ENCODE measurements at regions not wholly inside any gene's neighbourhood (a gene's known extent, or its start where the extent isn't known, plus 50 kb on each side); places are given as distances from the start of the nearest gene placed in this dataset.

DNA sequence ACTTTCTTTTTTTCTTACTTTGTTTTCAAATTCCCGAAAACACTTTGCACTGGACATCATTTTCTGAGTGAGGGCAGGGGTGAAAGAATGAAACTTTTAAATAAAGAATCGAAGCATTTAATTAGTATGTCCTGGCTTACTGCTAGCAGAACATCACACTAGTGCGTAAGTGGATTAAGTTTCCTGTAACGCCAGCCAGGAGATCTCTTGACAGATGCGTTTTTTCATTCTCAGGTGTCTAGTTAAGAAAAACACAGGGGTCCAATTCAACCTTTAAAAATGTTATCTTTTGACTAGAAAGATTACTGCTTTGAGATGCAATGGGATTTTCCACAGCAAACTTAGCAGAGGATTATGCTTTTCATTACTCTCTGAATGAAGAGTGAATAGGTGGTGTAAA is 858.8 kb upstream of the EPHA7 start:
- WGBS (ENCODE audit: low lambda C conversion rate, missing lambda C conversion rate) = 64% methylated on average over 5 of the region's 5 CpGs

DNA sequence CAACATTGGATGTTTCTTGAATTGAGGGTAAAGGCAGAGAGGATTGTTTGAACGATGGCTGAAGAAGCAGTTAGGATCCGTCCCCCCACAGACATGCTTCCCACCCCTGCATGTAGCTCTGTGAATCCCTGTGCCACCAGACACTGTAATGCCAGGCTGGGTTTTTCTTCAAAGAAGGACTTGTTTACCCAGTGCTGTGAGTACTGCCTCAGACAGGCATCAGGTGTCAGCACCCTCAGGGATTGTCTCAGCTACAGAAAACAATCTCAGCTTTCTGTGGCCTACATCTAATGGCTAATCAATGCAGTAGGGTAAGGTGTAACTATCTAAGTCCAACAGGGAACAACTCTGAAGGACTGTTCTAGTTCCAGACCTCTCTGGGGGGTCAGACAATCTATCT is 853.0 kb upstream of the EPHA7 start:
- no peak overlapping the region for H2AFZ ChIP-seq
- H3K4me1 ChIP-seq (ENCODE audit: insufficient read depth) = no peaks in the 10 kb centered on the region
- H3K36me3 ChIP-seq (replicated peaks; ENCODE audit: insufficient read depth, low read depth) = no peaks in the 10 kb centered on the region
- no peaks in the 10 kb centered on the region for H3K9me2 ChIP-seq (replicated peaks; ENCODE audit: insufficient read depth)
- no peaks in the 10 kb centered on the region for H4K20me1 ChIP-seq (ENCODE audit: insufficient read depth, poor library complexity, severe bottlenecking)
- H3K4me2 ChIP-seq = no peak overlapping the region
- 75% methylated on average over 2 of the region's 2 CpGs for WGBS (ENCODE audit: low lambda C conversion rate, missing lambda C conversion rate)
- H3K27ac ChIP-seq = no peak overlapping the region
- DNase-seq (ENCODE audit: low spot score) = no peak
- no peaks in the 10 kb centered on the region for H3K79me2 ChIP-seq
- no peak for TF ChIP-seq EZH2 (IDR thresholded peaks at IDR 0.05; ENCODE audit: borderline replicate concordance)
- TF ChIP-seq, protein P1, sequence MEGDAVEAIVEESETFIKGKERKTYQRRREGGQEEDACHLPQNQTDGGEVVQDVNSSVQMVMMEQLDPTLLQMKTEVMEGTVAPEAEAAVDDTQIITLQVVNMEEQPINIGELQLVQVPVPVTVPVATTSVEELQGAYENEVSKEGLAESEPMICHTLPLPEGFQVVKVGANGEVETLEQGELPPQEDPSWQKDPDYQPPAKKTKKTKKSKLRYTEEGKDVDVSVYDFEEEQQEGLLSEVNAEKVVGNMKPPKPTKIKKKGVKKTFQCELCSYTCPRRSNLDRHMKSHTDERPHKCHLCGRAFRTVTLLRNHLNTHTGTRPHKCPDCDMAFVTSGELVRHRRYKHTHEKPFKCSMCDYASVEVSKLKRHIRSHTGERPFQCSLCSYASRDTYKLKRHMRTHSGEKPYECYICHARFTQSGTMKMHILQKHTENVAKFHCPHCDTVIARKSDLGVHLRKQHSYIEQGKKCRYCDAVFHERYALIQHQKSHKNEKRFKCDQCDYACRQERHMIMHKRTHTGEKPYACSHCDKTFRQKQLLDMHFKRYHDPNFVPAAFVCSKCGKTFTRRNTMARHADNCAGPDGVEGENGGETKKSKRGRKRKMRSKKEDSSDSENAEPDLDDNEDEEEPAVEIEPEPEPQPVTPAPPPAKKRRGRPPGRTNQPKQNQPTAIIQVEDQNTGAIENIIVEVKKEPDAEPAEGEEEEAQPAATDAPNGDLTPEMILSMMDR (IDR thresholded peaks at IDR 0.05; ENCODE audit: poor library complexity) = no peak
- TF ChIP-seq EZH2phosphoT487 (IDR thresholded peaks at IDR 0.05; ENCODE audit: low read depth, severe bottlenecking, unreplicated experiment) = no peak
- H3K27me3 ChIP-seq = no peaks in the 10 kb centered on the region
- H3K9me3 ChIP-seq (ENCODE audit: low read depth) = no peaks in the 10 kb centered on the region
- H3K4me3 ChIP-seq = no peak overlapping the region

More for the DNA sequence above, 858.8 kb upstream of the EPHA7 start:
- H3K79me2 ChIP-seq = no peaks in the 10 kb centered on the region
- H3K9me3 ChIP-seq (ENCODE audit: low read depth) = no peaks in the 10 kb centered on the region
- no peak overlapping the region for H2AFZ ChIP-seq
- no peaks in the 10 kb centered on the region for H3K4me1 ChIP-seq (ENCODE audit: insufficient read depth)
- H3K27ac ChIP-seq = no peak overlapping the region
- TF ChIP-seq EZH2 (IDR thresholded peaks at IDR 0.05; ENCODE audit: borderline replicate concordance) (no peak), EZH2phosphoT487 (IDR thresholded peaks at IDR 0.05; ENCODE audit: low read depth, severe bottlenecking, unreplicated experiment) (no peak)
- TF ChIP-seq, protein P1 (IDR thresholded peaks at IDR 0.05; ENCODE audit: poor library complexity) = no peak
- H3K36me3 ChIP-seq (replicated peaks; ENCODE audit: insufficient read depth, low read depth) = no peaks in the 10 kb centered on the region
- DNase-seq (ENCODE audit: low spot score) = no peak
- H3K27me3 ChIP-seq = no peaks in the 10 kb centered on the region
- no peaks in the 10 kb centered on the region for H4K20me1 ChIP-seq (ENCODE audit: insufficient read depth, poor library complexity, severe bottlenecking)
- H3K4me3 ChIP-seq = no peak overlapping the region
- H3K9me2 ChIP-seq (replicated peaks; ENCODE audit: insufficient read depth) = no peaks in the 10 kb centered on the region
- H3K4me2 ChIP-seq = no peak overlapping the region

DNA sequence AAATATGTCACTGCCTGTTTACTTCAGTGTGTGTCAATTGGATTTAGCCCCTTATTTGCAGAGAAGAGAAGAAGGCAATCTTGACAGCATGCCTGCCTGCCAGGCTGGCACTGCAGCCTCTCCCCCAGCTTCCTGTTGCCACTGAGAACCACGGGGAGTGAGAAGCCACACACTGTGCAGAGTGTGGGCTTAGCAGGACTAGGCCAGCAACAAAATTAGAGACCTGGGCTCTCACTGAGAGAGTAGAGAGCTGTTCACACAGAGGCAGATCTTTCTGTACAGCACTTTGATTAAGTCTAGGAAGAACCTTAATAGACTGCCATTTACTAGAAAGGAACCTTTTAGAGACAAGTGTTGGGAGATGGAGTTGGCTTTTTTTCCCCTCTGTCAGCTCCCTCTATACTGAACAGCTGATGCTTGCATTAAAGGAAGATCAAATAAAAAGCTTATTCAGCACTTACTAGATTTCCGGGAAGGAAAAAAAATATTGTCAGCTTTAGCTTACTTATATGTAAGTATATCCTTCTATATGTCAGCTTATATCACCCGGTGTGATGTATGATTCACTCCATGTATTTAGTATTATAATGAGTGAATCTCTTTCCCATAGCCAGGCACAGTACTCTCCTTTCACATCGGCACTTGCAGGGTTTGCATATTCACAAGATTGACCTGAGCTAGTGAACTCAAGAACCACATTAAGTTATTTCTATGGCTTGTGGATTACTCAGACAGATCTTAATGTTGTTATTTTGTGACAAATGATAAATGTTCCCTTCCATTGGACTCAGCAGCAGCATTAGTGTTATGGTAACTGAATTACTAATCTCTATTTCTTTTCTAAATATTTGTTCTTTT is 851.0 kb upstream of the EPHA7 start:
- no peak overlapping the region for H3K27ac ChIP-seq
- 51% methylated on average over 4 of the region's 4 CpGs for WGBS (ENCODE audit: low lambda C conversion rate, missing lambda C conversion rate)
- no peak for DNase-seq (ENCODE audit: low spot score)

More for the DNA sequence above, 851.0 kb upstream of the EPHA7 start:
- Histone ChIP-seq H3K4me3 (no peak overlapping the region), H3K4me2 (no peak overlapping the region), H2AFZ (no peak overlapping the region), H3K4me1 (ENCODE audit: insufficient read depth) (no peaks in the 10 kb centered on the region), H3K9me2 (replicated peaks; ENCODE audit: insufficient read depth) (no peaks in the 10 kb centered on the region), H4K20me1 (ENCODE audit: insufficient read depth, poor library complexity, severe bottlenecking) (no peaks in the 10 kb centered on the region), H3K27me3 (no peaks in the 10 kb centered on the region), H3K9me3 (ENCODE audit: low read depth) (no peaks in the 10 kb centered on the region), H3K36me3 (replicated peaks; ENCODE audit: insufficient read depth, low read depth) (no peaks in the 10 kb centered on the region), H3K79me2 (no peaks in the 10 kb centered on the region)
- TF ChIP-seq, protein P1 (IDR thresholded peaks at IDR 0.05; ENCODE audit: poor library complexity) = no peak
- TF ChIP-seq EZH2phosphoT487 (IDR thresholded peaks at IDR 0.05; ENCODE audit: low read depth, severe bottlenecking, unreplicated experiment) (no peak), EZH2 (IDR thresholded peaks at IDR 0.05; ENCODE audit: borderline replicate concordance) (no peak)
